OCI-M1 (cell line): ENCODE measurements at regions not wholly inside any gene's neighbourhood (a gene's known extent, or its start where the extent isn't known, plus 50 kb on each side); places are given as distances from the start of the nearest gene placed in this dataset.

Experiments
- DNase-seq: peaks from one replicate; lab custom pipeline; 2025; lab: John Stamatoyannopoulos, UW

DNA sequence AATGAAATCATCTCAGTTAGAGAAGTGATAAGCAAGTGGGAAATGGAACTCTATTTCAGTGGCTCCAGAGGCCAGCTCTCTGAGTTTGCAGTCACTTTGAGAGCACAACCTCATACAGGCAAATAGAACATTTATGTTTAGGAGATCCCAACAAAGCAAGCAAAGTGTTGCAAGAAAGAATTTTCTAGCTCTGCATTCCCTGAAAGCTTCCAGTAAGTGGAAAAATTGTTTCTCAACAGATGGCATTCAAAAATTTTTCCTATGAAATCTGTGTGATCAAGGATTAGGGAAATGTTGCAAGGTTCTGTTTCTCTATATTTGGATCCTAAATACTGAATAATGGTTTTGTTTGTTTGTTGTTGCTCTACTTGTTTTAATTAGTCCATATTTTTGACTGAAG is 764.2 kb upstream of the ZNF608 start:
- DNase-seq: no peak

DNA sequence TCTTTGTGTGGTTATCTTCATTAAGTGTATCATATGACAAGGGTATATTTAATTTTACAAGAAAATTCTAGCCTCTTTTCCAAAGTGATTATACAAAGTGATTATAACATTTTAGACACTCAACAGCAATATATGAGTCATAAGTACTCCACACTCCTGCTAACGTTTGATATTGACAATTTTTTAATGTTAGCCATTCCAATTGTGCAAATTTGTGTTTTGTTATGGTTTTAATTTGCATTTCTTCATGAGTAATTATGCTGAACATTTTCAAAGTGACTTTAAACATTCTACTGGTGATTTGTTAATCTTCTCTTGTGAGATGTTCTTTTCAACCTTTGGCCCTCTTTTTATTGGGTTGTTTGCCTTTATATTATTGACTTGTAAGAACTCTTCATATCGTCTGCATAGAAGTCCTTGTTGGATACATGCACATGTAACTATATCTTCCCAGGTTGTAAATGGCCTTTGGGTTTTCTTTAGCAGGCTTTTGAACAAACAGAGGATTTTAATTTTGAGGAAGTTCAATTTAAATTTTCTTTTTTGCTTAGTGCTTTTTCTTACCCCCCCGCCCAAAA is 771.6 kb upstream of the ZNF608 start:
- DNase-seq: no peak

GRCh38 chr5:125521289-125521688 is 774.9 kb upstream of the ZNF608 start:
- no peak for DNase-seq

- no peak for DNase-seq
These were observed 778.9 kb upstream of the ZNF608 start for GRCh38 chr5:125525356-125525755.

DNA sequence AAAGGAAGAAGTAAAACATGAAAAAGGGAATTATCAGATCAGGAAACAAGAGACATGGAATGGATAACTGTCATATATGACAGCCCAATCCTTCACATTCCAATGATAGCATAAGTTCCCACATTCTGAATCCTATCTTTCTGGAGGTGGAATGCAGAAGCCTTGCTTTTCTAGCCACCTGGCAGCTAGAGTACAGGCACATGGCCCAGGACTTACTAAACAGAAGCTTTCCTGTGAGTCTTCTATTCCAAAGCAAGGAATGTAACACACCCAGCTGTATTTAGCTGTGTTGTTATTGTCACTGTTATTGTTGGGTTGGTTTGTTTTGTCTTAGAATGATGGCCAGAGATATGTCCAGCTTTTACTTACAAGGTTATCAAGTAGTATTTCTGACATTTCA is 780.5 kb upstream of the ZNF608 start:
- DNase-seq: no peak

DNA sequence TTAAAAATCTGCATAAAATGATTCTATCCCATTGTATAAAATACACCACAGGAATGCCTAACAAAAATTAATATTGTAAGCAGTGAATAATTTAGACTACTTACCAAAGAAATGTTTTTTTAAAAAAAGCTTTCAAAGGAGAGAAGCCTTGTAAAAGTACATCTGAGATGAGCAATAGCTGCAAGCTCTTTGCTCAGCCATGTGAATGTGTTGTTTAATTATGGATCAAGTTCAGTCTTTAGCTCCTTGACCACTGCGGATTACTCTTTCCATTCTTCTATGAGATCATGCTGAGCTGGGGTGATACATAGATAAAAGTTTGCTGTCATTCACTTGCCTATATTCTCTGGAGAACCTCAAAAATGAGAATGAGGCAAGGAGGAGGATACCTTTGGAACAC is 782.4 kb upstream of the ZNF608 start:
- DNase-seq: no peak

GRCh38 chr5:125530833-125531615 is 784.6 kb upstream of the ZNF608 start:
- no peak for DNase-seq

GRCh38 chr5:125536095-125536494 is 789.7 kb upstream of the ZNF608 start:
- DNase-seq: no peak

DNA sequence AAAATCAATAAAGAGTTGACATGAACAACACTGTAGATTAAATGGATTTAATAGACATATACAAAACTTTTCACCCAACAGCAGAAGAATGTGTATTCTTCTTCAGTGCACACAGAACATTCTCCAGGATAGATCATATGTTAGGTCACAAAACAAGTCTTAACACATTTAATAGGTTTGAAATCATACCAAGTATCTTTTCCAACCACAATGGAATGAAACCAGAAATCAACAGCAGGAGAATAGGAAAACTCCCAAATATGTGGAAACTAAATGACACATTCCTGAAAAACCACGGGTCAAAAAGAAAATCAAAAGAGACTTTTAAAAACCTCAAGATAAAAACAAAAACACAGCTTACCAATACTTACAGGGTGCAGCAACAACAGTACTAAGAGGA is 790.1 kb upstream of the ZNF608 start:
- DNase-seq: no peak

GRCh38 chr5:125537661-125538060 is 791.2 kb upstream of the ZNF608 start:
- DNase-seq: no peak

GRCh38 chr5:125538469-125538868 is 792.0 kb upstream of the ZNF608 start:
- no peak for DNase-seq

- no peak for DNase-seq
These were observed 794.6 kb upstream of the ZNF608 start for GRCh38 chr5:125541085-125541484.

GRCh38 chr5:125549322-125549911 is 803.0 kb upstream of the ZNF608 start:
- DNase-seq: no peak

DNA sequence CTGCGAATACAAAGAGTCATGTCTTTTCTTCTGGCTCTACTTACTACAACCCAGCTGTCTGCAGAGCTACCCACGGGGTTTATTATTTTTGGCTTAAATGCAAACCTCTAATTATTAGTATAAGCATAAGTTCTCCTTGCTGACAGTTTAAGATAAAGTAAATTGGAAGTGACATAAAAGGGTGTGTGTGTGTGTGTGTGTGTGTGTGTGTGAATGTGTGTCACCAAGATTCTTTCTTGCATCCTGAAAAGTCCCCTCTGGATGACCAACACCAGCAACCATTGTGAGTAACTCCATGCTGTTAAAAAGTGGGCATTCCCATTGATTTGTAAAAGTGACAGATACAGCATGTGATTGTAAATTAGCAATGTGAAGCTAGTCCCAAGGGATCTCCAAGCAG is 803.8 kb upstream of the ZNF608 start:
- DNase-seq: no peak

DNA sequence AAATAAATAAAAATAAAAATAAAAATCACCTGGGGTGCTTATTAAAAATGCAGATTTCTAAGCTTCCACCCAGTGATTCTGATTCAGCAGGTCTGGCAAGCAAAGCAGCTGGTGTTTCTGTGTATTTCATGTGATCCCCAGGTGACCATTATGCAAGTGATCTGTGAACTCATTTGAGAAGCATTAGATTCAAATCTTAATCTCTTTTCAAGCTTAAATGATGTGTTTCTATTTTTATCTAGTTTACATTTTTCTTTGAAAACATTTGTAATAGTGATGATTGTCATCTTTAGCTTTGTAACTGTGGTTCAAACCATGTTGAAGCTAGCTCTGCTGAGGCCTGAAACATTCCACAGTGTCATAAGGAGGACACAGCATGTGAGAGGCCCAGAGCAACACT is 804.8 kb upstream of the ZNF608 start:
- DNase-seq: no peak

- no peak for DNase-seq
These were observed 805.4 kb upstream of the ZNF608 start for GRCh38 chr5:125551797-125552196.

DNA sequence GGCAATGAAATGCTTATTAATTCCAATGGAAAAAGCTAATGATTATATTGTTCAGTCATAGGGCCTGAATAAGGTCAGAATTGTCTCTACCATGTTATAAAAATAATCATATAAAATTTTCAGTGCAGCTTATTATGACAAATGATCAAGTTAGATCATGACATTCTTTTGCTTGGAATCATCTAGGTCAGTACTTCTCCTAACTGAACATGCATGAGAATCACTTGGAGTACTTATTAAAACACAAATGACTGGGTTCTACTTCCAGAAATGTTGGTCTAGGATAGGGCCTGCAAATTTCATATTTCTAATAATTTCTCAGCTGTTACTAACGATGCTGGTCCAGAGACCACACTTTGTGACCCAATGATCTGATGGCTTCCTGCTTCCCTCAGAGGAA is 806.0 kb upstream of the ZNF608 start:
- DNase-seq: no peak

DNA sequence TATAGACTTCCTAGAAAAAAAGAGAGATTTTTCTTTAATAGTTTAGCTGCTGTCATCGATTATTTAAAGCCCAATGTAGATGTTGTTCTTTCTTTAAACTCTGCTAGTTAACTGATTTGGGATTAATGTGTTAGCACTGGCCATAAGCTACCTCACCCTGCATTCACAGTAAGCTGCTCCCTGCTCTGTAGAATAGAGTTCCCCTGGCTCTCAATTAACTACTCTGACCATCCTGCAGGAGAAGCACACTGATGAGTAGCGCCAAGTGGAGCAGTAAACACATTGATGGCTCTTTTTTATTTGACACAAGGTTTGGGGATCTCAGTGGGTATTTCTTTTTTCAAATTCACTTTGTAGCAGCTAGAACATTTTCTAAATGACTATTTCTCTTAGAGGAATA is 807.9 kb upstream of the ZNF608 start:
- no peak for DNase-seq

DNA sequence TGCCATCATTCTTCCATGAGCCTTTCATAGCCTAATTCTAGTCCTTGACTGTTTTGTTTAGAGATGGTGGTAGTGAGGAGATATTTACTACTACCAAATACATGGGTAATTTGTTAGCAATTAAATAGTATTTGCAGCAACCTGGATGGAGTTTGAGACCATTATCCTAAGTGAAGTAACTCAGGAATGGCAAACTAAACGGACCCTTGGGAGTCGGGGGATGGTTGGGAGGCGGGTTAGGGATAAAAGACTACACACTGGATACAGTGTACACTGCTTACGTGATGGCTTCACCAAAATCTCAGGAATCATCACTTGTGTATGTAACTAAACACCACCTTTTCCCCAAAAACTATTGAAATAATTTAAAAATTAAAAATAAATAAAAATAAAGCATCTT is 809.2 kb upstream of the ZNF608 start:
- DNase-seq: no peak

GRCh38 chr5:125558016-125558415 is 811.6 kb upstream of the ZNF608 start:
- DNase-seq: no peak

- no peak for DNase-seq
These were observed 812.0 kb upstream of the ZNF608 start for GRCh38 chr5:125558466-125558865.

GRCh38 chr5:125559296-125559695 is 812.9 kb upstream of the ZNF608 start:
- DNase-seq: no peak

DNA sequence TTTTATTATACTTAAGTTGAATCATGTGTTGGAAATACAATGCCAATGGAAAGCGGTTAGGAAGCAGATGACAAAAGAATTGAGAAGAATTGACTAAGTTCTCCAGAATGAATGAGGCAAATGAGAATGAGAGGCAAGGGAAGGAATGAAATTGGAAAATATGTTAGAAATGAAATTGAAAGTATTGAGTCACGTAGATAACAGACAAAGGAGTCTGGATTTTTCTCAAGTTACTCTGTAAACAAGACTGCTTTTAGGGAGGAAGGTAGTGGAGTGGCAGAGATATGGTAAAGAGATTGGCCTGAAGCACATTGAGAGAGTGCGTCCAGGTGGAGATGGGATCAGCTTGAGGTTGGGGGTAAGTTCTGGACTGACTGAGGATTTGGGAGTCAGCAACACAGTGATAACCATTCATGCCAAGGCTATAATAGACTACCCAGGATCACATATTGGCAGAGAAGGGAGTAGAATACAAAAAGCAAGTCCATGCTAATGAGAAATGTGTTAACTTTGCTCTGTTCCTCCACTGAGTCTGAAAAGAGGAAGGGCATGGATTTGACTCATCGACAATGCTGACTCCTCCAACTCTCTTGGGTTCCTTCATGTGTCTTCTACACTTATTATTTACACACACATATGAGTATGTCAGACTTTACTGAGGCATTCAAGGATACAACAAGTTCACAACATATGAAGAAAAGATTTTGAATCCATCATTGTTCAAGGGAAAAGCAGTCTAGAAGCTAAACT is 814.2 kb upstream of the ZNF608 start:
- DNase-seq: peak; percentile 0
